K562 (cell line): ENCODE measurements at regions not wholly inside any gene's neighbourhood (a gene's known extent, or its start where the extent isn't known, plus 50 kb on each side); places are given as distances from the start of the nearest gene placed in this dataset.

Source experiments
- CHD7 ChIP-seq: fragments of 200-600 bp; sonication (generic); IDR thresholded peaks from one replicate; pipeline ENCODE4 v1.6.1; 2012; ENCODE audit warnings: mild to moderate bottlenecking, low read depth, low read length, inconsistent platforms
- FOXP4 ChIP-seq: sonication (generic); formaldehyde crosslinking; IDR thresholded peaks from 2 replicates; pipeline ENCODE4 v1.8.0; 2022; ENCODE audit warnings: mild to moderate bottlenecking, missing genetic modification reagents, borderline replicate concordance
- ZKSCAN3 ChIP-seq: fragments of 250-450 bp; sonication (Bioruptor Pico); IDR thresholded peaks from 2 replicates; pipeline ENCODE4 v1.4.0; 2020

DNA sequence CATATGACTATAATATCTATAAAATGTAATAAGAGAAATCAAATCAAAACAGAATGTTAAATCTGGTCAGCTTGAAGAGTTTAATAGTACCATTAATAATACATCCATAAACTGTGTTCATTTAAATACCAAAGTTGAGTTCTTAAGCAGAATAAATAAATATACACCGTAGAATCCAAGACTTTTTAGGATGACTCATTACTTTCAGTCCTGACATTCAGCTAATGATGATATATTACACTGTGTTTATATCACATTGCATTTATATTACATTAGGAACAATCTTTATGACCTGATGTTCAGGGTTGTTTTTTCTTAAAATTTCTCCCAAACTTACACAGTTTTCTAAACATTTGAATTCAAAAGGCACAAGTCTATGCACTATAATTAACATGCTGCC lies 331.3 kb downstream of the SS18 start (continued):
- TF ChIP-seq FOXP4 (CRISPR knock-in tag) (no peak), CHD7 (no peak), ZKSCAN3 (CRISPR knock-in tag) (no peak)
